Stomach smooth muscle (tissue), 2 donors: ENCODE measurements at regions not wholly inside any gene's neighbourhood (a gene's known extent, or its start where the extent isn't known, plus 50 kb on each side); places are given as distances from the start of the nearest gene placed in this dataset.

Experiments used
- H3K27ac ChIP-seq: one replicate; pipeline ENCODE4 v1.7.0; 2013; ENCODE audit warnings: mild to moderate bottlenecking, low read length, inconsistent platforms
- H3K27me3 ChIP-seq, 2 donors: one replicate each; pipeline ENCODE4 v1.7.0; 2013; ENCODE audit warnings: low read length in 2 of 2; ENCODE audit not compliant: insufficient read depth in 2 of 2, control insufficient read depth in 1 of 2
- H3K36me3 ChIP-seq, 2 donors: one replicate each; pipeline ENCODE4 v1.7.0; 2013; ENCODE audit warnings: low read length in 2 of 2; ENCODE audit not compliant: control insufficient read depth in 2 of 2, insufficient read depth in 2 of 2
- H3K4me1 ChIP-seq: one replicate; pipeline ENCODE4 v1.7.0; 2013; ENCODE audit warnings: low read length; ENCODE audit not compliant: control insufficient read depth, insufficient read depth
- H3K4me3 ChIP-seq, 2 donors: one replicate each; pipeline ENCODE4 v1.7.0; 2013; ENCODE audit warnings: low read length in 2 of 2
- H3K9ac ChIP-seq, 2 donors: one replicate each; pipeline ENCODE4 v1.7.0; 2013; ENCODE audit warnings: low read length in 2 of 2, mild to moderate bottlenecking in 1 of 2
- H3K9me3 ChIP-seq, 2 donors: one replicate each; pipeline ENCODE4 v1.7.0; 2013; ENCODE audit warnings: low read length in 2 of 2; ENCODE audit not compliant: control insufficient read depth in 2 of 2
- donor health status: healthy.
- donor health status: Pancreatic carcinoma.

GRCh38 chr1:87204921-87205320 is 123.8 kb upstream of the LMO4 start:
- Histone ChIP-seq H3K27ac (no peak overlapping the region), H3K27me3 (no peaks in the 10 kb centered on the region), H3K9me3 (no peaks in the 10 kb centered on the region), H3K4me1 (peaks cover 8% of the 10 kb centered on the region), H3K4me3 (no peak overlapping the region), H3K36me3 (no peaks in the 10 kb centered on the region), H3K9ac (no peak overlapping the region)

GRCh38 chr1:87206044-87206831 is 122.4 kb upstream of the LMO4 start:
- Histone ChIP-seq H3K4me3 (no peak overlapping the region), H3K36me3 (no peaks in the 10 kb centered on the region), H3K9ac (no peak overlapping the region), H3K27ac (no peak overlapping the region), H3K4me1 (peaks cover 8% of the 10 kb centered on the region), H3K27me3 (no peaks in the 10 kb centered on the region), H3K9me3 (no peaks in the 10 kb centered on the region)

GRCh38 chr1:87208080-87208479 is 120.6 kb upstream of the LMO4 start:
- Histone ChIP-seq H3K36me3 (no peaks in the 10 kb centered on the region), H3K27ac (no peak overlapping the region), H3K9ac (no peak overlapping the region), H3K27me3 (no peaks in the 10 kb centered on the region), H3K4me3 (no peak overlapping the region), H3K9me3 (no peaks in the 10 kb centered on the region), H3K4me1 (no peaks in the 10 kb centered on the region)

- H3K27ac ChIP-seq = no peak overlapping the region
- H3K9ac ChIP-seq = no peak overlapping the region
- no peak overlapping the region for H3K4me3 ChIP-seq
- H3K27me3 ChIP-seq = no peaks in the 10 kb centered on the region
- H3K36me3 ChIP-seq = no peaks in the 10 kb centered on the region
- no peaks in the 10 kb centered on the region for H3K4me1 ChIP-seq
- H3K9me3 ChIP-seq = no peaks in the 10 kb centered on the region
Observed at GRCh38 chr1:87208931-87209330, 119.7 kb upstream of the LMO4 start.

GRCh38 chr1:87210151-87210550 is 118.5 kb upstream of the LMO4 start:
- no peaks in the 10 kb centered on the region for H3K36me3 ChIP-seq
- H3K27ac ChIP-seq = no peak overlapping the region
- H3K4me1 ChIP-seq = no peaks in the 10 kb centered on the region
- no peaks in the 10 kb centered on the region for H3K27me3 ChIP-seq
- H3K4me3 ChIP-seq = no peak overlapping the region
- H3K9me3 ChIP-seq = peaks cover 0 to 4% of the 10 kb centered on the region in 2 donors
- H3K9ac ChIP-seq = no peak overlapping the region

- no peaks in the 10 kb centered on the region for H3K27me3 ChIP-seq
- H3K4me3 ChIP-seq = no peak overlapping the region
- no peak overlapping the region for H3K9ac ChIP-seq
- peaks cover 5 to 8% of the 10 kb centered on the region in 2 donors for H3K9me3 ChIP-seq
- H3K36me3 ChIP-seq = no peaks in the 10 kb centered on the region
- no peaks in the 10 kb centered on the region for H3K4me1 ChIP-seq
- no peak overlapping the region for H3K27ac ChIP-seq
Observed at GRCh38 chr1:87212431-87213134, 116.1 kb upstream of the LMO4 start.

- no peaks in the 10 kb centered on the region for H3K27me3 ChIP-seq
Observed at GRCh38 chr1:87213135-87213515, 115.6 kb upstream of the LMO4 start.

GRCh38 chr1:87215592-87215991 is 113.1 kb upstream of the LMO4 start:
- peaks cover 5 to 8% of the 10 kb centered on the region in 2 donors for H3K9me3 ChIP-seq
- no peaks in the 10 kb centered on the region for H3K4me1 ChIP-seq
- no peaks in the 10 kb centered on the region for H3K27me3 ChIP-seq
- H3K36me3 ChIP-seq = no peaks in the 10 kb centered on the region
- no peak overlapping the region for H3K4me3 ChIP-seq
- no peak overlapping the region for H3K27ac ChIP-seq
- H3K9ac ChIP-seq = no peak overlapping the region

More at GRCh38 chr1:87213135-87213515, 115.6 kb upstream of the LMO4 start:
- Histone ChIP-seq H3K4me3 (no peak overlapping the region), H3K4me1 (no peaks in the 10 kb centered on the region), H3K36me3 (no peaks in the 10 kb centered on the region), H3K9ac (no peak overlapping the region), H3K9me3 (peaks cover 5 to 8% of the 10 kb centered on the region in 2 donors), H3K27ac (no peak overlapping the region)

GRCh38 chr1:87218618-87219017 is 110.1 kb upstream of the LMO4 start:
- Histone ChIP-seq H3K4me1 (no peaks in the 10 kb centered on the region), H3K27me3 (no peaks in the 10 kb centered on the region), H3K9ac (no peak overlapping the region), H3K4me3 (no peak overlapping the region), H3K9me3 (peaks cover 5 to 8% of the 10 kb centered on the region in 2 donors), H3K36me3 (no peaks in the 10 kb centered on the region), H3K27ac (no peak overlapping the region)

- Histone ChIP-seq H3K9ac (no peak overlapping the region), H3K36me3 (no peaks in the 10 kb centered on the region), H3K4me3 (no peak overlapping the region), H3K9me3 (peaks cover 5 to 8% of the 10 kb centered on the region in 2 donors), H3K4me1 (no peaks in the 10 kb centered on the region), H3K27ac (no peak overlapping the region), H3K27me3 (no peaks in the 10 kb centered on the region)
Observed at GRCh38 chr1:87219141-87219540, 109.5 kb upstream of the LMO4 start.

GRCh38 chr1:87219626-87220025 is 109.1 kb upstream of the LMO4 start:
- Histone ChIP-seq H3K4me3 (no peak overlapping the region), H3K9me3 (peaks cover 5 to 8% of the 10 kb centered on the region in 2 donors), H3K9ac (no peak overlapping the region), H3K4me1 (no peaks in the 10 kb centered on the region), H3K27ac (no peak overlapping the region), H3K36me3 (no peaks in the 10 kb centered on the region), H3K27me3 (no peaks in the 10 kb centered on the region)
